Amniotic stem cell (primary cell): ENCODE measurements at regions not wholly inside any gene's neighbourhood (a gene's known extent, or its start where the extent isn't known, plus 50 kb on each side); places are given as distances from the start of the nearest gene placed in this dataset.

ENCODE experiments used
- DNase-seq: peaks from one replicate; lab custom pipeline; 2025; lab: John Stamatoyannopoulos, UW

DNA sequence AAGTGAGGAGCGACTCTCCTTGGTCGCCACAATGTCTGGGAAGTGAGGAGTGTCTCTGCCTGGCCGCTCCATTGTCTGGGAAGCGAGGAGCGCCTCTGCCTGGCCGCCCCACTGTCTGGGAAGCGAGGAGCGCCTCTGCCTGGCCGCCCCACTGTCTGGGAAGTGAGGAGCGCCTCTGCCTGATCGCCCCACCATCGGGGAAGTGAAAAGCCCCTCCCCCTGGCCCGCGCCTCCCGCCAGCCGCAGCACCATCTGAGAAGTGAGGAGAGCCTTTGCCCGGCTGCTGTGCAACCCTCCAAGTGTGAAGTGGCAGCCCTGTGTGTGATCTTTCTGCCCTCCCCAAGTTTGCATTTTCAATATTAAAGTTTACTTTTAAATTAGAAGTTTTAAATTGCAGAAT is 95.0 kb upstream of the PPP2R5A start:
- DNase-seq: no peak

DNA sequence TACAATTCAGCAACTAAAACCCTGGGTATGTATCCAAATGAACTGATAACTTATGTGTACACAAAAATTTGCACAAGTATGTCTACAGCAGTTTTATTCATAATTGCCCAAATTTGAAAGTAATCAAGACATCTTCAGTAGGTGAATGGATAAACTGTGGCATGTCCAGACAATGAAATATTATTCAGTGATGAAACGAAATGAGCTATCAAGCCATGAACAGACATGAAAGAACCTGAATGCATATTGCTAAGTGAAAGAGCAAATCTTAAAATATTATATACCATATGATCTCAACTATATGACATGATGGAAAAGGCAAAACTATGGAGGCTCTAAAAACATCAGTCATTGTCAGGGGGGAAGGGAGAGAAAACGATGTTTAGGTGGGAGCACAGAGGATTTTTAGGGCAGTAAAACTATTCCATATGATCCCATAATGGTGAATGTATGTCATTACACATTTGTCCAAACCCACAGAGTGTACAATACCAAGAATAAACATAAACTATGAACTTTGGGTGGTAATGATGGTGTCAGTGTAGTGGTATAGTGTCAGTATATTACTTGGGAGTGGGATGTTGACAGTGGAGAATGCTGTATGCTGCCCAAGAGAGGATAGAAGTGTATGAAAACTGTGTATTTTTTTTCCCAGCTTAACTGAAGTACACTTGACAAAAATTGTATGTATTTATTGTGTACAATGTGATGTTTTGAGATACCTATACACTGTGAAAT is 92.8 kb upstream of the PPP2R5A start:
- no peak for DNase-seq

- no peak for DNase-seq
Measured at GRCh38 chr1:212196355-212196754, 88.9 kb upstream of the PPP2R5A start.

DNA sequence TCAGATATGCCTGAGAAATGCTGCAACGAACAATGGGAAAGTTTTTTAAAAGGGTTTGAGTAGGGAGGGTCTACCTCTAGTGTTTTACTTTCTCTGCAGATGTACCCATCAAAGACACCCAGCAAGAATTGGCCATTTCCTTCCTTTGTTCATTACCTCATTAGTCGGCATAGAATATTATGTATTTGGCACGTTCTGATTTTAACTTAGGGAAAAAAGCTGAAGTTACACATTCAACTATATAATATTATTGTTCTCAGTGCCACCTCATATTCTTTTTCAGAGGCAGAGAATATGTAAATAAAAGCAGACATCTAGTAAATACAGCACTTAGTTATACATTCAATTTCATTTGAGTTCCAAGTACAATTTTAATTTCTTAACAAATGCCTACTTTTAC is 83.7 kb upstream of the PPP2R5A start:
- no peak for DNase-seq

- DNase-seq: no peak
Measured at GRCh38 chr1:212203630-212204029, 81.6 kb upstream of the PPP2R5A start.

DNA sequence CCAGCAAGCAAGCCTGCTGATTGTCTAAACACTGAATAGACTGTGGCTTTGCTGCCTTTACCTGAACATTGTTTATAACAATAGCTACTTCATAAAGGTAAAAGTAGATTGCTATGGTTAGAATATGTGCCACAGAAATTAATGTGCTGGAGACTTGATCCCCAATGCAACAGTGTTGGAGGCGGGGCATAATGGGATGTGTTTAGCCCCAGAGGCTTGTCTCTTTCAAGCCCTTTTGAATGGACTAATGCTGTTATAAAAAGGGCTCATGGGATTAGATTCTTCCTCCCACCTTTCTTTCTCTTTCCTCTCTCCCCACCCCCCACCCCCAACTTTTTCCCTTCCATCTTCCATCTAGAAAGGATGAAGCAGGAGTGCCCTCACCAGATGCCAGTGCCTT is 80.2 kb upstream of the PPP2R5A start:
- no peak for DNase-seq

DNA sequence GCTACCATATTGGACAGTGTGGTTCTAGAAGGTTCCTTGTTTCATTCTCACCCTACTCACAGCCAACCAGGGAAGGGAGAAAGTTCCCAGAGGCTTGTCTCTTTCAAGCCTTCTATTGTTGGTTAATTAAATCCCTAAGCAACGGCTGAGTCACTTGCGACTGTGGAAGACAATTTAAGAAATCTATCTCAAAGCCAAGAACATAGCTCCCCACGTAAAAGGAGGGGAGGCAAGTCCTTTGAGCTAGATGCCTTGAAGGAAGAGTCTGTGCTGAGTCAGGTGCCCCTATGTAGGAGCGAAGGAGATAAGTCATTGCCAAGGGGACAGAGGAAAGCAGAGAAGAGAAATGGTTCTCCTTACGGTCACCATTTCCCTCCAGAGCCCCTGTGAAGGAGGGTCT is 79.4 kb upstream of the PPP2R5A start:
- no peak for DNase-seq

DNA sequence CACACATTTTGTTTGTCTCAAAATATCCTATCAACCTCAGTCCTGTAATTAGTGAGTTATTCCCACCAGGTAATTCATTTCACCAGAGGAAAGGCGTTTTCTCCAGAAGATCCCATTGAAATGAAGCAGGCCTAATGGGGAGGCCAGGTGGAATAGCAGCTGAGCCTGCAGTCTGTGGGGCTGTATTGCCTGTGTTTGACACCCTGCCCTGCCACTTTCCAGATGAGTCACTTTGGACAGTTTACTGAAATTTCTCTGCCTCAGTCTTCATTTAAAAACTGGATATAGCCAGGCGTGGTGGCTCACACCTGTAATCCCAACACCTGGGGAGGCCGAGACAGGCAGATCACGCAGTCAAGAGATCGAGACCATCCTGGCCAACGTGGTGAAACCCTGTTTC is 78.1 kb upstream of the PPP2R5A start:
- DNase-seq: no peak

- no peak for DNase-seq
Measured at GRCh38 chr1:212207822-212208520, 77.2 kb upstream of the PPP2R5A start.

DNA sequence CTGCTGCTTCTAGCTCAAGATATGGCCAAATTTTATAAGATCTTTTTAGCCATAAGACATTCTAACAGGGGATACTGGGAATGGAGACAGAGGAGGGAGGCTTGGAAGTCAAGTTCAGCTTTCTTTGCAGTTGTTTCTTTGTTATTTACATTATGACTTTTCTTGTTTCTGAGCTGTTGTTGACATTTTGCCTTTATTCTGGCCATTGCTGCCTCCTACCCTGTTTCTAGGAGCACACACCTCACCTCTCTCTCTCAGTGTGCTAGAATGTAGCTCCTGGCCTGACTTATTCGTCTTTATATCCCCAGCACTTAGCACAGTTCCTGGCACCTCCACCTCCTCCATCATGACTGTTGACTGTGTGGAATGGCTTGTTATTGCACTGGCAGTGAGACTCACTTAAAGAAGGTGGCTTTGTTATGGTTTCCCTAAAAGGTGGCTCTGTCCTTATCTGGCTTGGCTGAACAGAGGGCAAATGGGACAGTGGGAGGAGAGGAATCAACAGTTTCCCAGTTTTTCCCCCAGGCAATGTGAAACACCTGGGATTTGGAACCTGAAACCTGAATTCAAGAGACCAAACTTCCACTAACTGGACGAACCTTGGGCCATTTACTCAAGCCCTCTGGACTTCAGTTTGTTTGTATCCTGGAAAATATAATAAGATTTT is 76.1 kb upstream of the PPP2R5A start:
- DNase-seq: no peak

GRCh38 chr1:212211371-212211770 is 73.8 kb upstream of the PPP2R5A start:
- DNase-seq: no peak

DNA sequence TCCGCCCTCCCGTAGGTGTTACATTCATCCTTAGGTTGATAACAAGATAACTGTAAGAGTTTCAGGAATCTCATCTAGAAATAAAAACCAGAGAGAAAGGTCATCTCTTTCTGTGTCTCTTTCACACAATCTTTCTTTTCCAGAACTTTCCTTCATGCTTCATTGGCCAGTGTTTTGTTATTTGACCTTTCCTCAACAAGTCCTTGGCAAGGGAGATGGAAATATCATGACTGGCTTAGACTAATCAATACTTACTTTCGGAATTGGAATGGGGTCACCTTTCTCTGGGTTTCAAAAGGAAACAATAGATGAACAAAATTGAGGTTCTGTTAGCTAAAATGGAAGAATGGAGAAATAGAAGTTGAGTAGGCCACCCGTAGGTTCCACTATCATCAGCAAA is 72.9 kb upstream of the PPP2R5A start:
- DNase-seq: no peak

DNA sequence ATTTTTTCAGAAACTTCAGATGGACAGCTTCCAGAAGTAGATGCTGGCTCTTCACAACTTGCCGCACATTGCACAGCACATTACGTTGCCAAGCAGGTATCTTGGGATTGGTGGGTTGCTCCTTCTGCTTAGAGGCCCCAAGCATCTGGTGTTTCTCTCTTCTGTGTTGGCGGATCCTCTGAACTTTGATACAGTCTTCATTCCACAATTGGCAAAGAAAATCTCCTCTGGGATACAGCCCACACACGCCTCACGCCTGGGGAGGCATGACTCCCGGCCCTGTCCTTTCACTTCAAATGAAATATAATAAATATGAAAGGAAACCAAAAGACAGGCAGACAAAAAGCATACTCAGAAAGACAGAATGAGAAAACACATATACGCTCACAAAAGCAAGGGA is 72.3 kb upstream of the PPP2R5A start:
- DNase-seq: no peak

DNA sequence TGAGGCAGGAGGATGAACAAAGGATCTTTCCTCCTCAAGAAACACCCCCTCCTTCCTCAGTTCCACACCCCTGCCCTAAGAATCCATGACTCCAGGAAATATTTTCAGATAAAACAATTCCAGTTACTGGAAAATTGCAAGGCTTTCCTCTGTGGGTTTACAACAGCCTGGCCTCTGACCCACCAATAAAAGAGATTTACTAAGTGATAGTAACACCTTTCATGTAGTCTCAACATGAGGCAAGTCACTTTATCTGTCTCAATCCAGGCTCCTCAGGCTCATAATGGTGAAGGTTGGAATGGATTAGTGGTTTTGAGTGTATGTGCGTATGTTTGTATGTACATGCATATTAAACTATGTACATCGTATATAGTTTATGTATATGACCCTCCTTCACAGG is 71.4 kb upstream of the PPP2R5A start:
- no peak for DNase-seq

- no peak for DNase-seq
Measured at GRCh38 chr1:212214325-212214724, 70.9 kb upstream of the PPP2R5A start.

- no peak for DNase-seq
Measured at GRCh38 chr1:212215910-212216309, 69.3 kb upstream of the PPP2R5A start.

GRCh38 chr1:212217633-212218032 is 67.6 kb upstream of the PPP2R5A start:
- no peak for DNase-seq

DNA sequence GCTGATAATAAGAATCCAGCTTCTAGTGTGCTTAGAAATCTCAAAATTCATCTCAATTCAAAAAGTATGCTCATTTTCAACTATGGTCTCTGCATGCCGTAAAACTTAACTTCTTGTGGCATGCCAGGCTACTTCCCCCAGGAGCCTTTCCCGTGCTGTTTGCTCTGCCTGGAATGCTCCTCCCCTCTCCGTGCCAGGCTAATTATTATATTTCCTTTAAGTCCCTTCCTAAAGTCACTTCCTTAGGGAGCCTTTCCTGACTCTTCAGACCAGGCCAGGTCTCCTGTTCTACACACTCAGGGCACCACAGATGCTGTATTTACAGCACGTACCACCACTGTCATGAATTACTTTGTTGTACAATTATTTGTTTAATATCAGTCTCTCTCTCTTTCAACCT is 67.1 kb upstream of the PPP2R5A start:
- no peak for DNase-seq

- DNase-seq: peak; percentile 20
Measured at GRCh38 chr1:212218911-212219310, 66.3 kb upstream of the PPP2R5A start.

DNA sequence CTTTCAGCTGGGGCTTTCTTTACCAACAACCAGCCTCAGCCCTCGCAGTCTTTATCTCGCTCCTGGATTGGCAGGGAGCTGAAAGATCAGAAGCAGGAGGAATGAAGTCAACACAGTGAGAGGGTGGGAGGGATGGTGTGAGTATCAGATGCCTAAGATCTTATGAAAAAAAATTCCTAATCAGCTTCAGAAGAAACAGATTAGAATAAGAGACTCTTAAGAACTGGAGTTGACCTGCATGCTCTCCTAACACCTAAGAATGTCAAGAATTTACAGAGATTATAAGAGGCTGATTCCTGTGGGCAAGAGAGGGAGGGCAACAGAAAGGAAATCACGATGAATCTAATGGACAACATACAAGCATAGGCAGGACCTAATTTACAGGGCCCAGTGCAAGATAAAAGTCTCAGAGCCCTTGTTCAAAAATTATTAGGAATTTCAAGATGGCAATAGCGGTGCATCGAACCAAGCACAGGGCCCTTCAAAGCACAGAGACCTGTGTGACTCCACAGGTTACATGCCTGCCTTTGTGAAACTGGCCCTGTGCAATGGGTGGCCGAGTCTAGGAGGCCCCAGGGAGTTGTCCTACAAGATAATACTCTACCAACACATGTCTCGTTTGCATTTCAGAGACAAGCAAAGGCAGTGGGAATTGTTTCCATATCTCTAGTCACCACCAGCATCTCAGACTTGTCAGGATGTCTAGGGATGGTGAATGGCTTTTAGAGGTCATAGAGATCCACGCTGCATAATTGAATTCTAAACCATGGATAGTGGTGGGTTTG is 65.3 kb upstream of the PPP2R5A start:
- no peak for DNase-seq

DNA sequence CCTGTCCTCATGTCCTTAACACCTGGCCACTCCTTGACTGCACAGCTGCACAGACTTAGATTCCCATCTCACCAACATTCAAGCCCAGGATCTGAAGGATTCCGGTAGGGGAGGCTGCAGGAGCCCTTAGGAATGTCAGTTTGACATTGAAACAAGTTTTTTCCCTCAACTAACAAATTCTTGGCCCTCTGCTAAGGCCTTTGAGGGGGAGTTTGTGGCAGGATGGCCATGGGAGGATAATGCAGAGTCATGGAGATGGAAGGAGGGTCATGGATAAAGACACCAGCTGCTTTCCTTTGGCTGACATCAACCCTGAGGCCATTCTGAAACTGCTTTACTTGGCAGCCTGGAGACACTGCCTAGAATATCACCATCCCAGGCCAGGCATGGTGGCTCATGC is 63.4 kb upstream of the PPP2R5A start:
- no peak for DNase-seq

DNA sequence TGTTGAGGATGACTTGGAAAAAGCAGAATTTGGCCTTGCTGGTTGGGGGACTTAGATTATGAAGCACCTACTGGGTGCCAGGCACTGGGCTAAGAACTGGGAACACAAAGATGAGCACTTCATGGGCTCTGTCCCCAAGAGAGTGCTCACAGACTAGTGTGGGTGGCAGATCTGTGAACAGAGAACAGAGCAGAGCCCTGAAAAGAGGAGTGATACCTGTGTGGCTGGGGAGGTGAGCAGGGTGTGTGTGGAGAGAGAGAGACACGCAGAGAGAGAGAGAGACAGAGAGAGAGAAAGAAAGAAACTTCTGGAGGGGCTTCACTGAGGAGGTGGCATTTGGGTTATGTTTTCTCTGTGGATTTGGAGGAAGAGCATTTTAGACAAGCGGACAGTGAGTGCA is 61.1 kb upstream of the PPP2R5A start:
- no peak for DNase-seq

GRCh38 chr1:212225416-212225815 is 59.8 kb upstream of the PPP2R5A start:
- no peak for DNase-seq
